Activated T-cell treated with anti-CD3 and anti-CD28 coated beads, Interleukin-2, amount 50 U/mL, for 4 hours (primary cell): ENCODE measurements at regions not wholly inside any gene's neighbourhood (a gene's known extent, or its start where the extent isn't known, plus 50 kb on each side); places are given as distances from the start of the nearest gene placed in this dataset.
"Not testable (repeated sequence)": the region's sequence is repeated elsewhere in the genome, so short reads cannot be mapped to it uniquely, and the experiment has no call there.

Source experiments
- ATAC-seq, 2 donors: fragments of 200-7000 bp; cut with Tn5 transposase; one replicate each; pipeline ENCODE4 v1.10.0; 2021
- DNase-seq: peaks from one replicate; pipeline ENCODE4 v3.0.0-alpha.2; 2020
- H3K27me3 Mint-ChIP-seq: one replicate; pipeline ENCODE4 v1.8.0; 2021; ENCODE audit warnings: low read depth, mixed read lengths
- H3K36me3 Mint-ChIP-seq: one replicate; pipeline ENCODE4 v1.8.0; 2022; ENCODE audit warnings: mixed read lengths; ENCODE audit not compliant: insufficient read depth
- H3K4me1 Mint-ChIP-seq: one replicate; pipeline ENCODE4 v1.8.0; 2021; ENCODE audit warnings: low read depth, mixed read lengths
- H3K4me3 Mint-ChIP-seq: one replicate; pipeline ENCODE4 v1.8.0; 2021; ENCODE audit warnings: mild to moderate bottlenecking, moderate library complexity, mixed read lengths
- H3K9me3 Mint-ChIP-seq: one replicate; pipeline ENCODE4 v1.8.0; 2021; ENCODE audit warnings: mixed read lengths

GRCh38 chr3:6704817-6705216 is 156.1 kb upstream of the GRM7 start:
- DNase-seq, H3K4me3 Mint-ChIP-seq, H3K27me3 Mint-ChIP-seq, H3K9me3 Mint-ChIP-seq, H3K4me1 Mint-ChIP-seq, ATAC-seq, H3K36me3 Mint-ChIP-seq: not testable (repeated sequence)

- no peaks in the 10 kb centered on the region for H3K27me3 Mint-ChIP-seq
- DNase-seq (no peak), ATAC-seq (no peak)
- H3K4me1 Mint-ChIP-seq = no peaks in the 10 kb centered on the region
- no peak overlapping the region for H3K4me3 Mint-ChIP-seq
- no peaks in the 10 kb centered on the region for H3K36me3 Mint-ChIP-seq
- H3K9me3 Mint-ChIP-seq = peaks cover 7% of the 10 kb centered on the region
Observed at GRCh38 chr3:6706777-6707176, 154.1 kb upstream of the GRM7 start.

- ATAC-seq (no peak), DNase-seq (no peak)
- Mint-ChIP-seq H3K9me3 (peaks cover 7% of the 10 kb centered on the region), H3K4me1 (no peaks in the 10 kb centered on the region), H3K4me3 (no peak overlapping the region), H3K36me3 (no peaks in the 10 kb centered on the region), H3K27me3 (no peaks in the 10 kb centered on the region)
Observed at GRCh38 chr3:6709178-6709577, 151.7 kb upstream of the GRM7 start.

GRCh38 chr3:6714962-6715361 is 146.0 kb upstream of the GRM7 start:
- no peaks in the 10 kb centered on the region for H3K4me1 Mint-ChIP-seq
- peaks cover 3% of the 10 kb centered on the region for H3K9me3 Mint-ChIP-seq
- DNase-seq (no peak), ATAC-seq (no peak)
- H3K27me3 Mint-ChIP-seq = no peaks in the 10 kb centered on the region
- no peaks in the 10 kb centered on the region for H3K36me3 Mint-ChIP-seq
- no peak overlapping the region for H3K4me3 Mint-ChIP-seq

GRCh38 chr3:6716420-6716819 is 144.5 kb upstream of the GRM7 start:
- no peak overlapping the region for H3K4me3 Mint-ChIP-seq
- ATAC-seq (no peak), DNase-seq (no peak)
- H3K36me3 Mint-ChIP-seq = no peaks in the 10 kb centered on the region
- H3K27me3 Mint-ChIP-seq = no peaks in the 10 kb centered on the region
- peaks cover 3% of the 10 kb centered on the region for H3K9me3 Mint-ChIP-seq
- no peaks in the 10 kb centered on the region for H3K4me1 Mint-ChIP-seq

GRCh38 chr3:6717026-6717943 is 143.6 kb upstream of the GRM7 start:
- Mint-ChIP-seq H3K9me3 (peaks cover 3% of the 10 kb centered on the region), H3K4me3 (no peak overlapping the region), H3K36me3 (no peaks in the 10 kb centered on the region), H3K4me1 (no peaks in the 10 kb centered on the region), H3K27me3 (no peaks in the 10 kb centered on the region)
- no peak for DNase-seq
- ATAC-seq = no peak

- Mint-ChIP-seq H3K27me3 (no peaks in the 10 kb centered on the region), H3K4me3 (no peak overlapping the region), H3K9me3 (no peaks in the 10 kb centered on the region), H3K4me1 (no peaks in the 10 kb centered on the region), H3K36me3 (no peaks in the 10 kb centered on the region)
- DNase-seq = no peak
- no peak for ATAC-seq
Observed at GRCh38 chr3:6719999-6720398, 140.9 kb upstream of the GRM7 start.

- H3K9me3 Mint-ChIP-seq = no peaks in the 10 kb centered on the region
- H3K36me3 Mint-ChIP-seq = no peaks in the 10 kb centered on the region
- H3K4me1 Mint-ChIP-seq = no peaks in the 10 kb centered on the region
- no peak overlapping the region for H3K4me3 Mint-ChIP-seq
- ATAC-seq (no peak), DNase-seq (no peak)
- H3K27me3 Mint-ChIP-seq = no peaks in the 10 kb centered on the region
Observed at GRCh38 chr3:6721491-6721890, 139.4 kb upstream of the GRM7 start.

GRCh38 chr3:6723205-6723604 is 137.7 kb upstream of the GRM7 start:
- H3K27me3 Mint-ChIP-seq = no peaks in the 10 kb centered on the region
- no peak for DNase-seq
- no peak overlapping the region for H3K4me3 Mint-ChIP-seq
- H3K4me1 Mint-ChIP-seq = no peaks in the 10 kb centered on the region
- H3K36me3 Mint-ChIP-seq = no peaks in the 10 kb centered on the region
- no peak for ATAC-seq
- H3K9me3 Mint-ChIP-seq = peaks cover 4% of the 10 kb centered on the region

GRCh38 chr3:6726811-6727210 is 134.1 kb upstream of the GRM7 start:
- DNase-seq (no peak), ATAC-seq (no peak)
- peaks cover 9% of the 10 kb centered on the region for H3K9me3 Mint-ChIP-seq
- H3K4me3 Mint-ChIP-seq = no peak overlapping the region
- no peaks in the 10 kb centered on the region for H3K4me1 Mint-ChIP-seq
- no peaks in the 10 kb centered on the region for H3K36me3 Mint-ChIP-seq
- H3K27me3 Mint-ChIP-seq = no peaks in the 10 kb centered on the region

GRCh38 chr3:6732807-6733206 is 128.1 kb upstream of the GRM7 start:
- H3K4me1 Mint-ChIP-seq = no peaks in the 10 kb centered on the region
- ATAC-seq (no peak), DNase-seq (no peak)
- H3K27me3 Mint-ChIP-seq = no peaks in the 10 kb centered on the region
- H3K4me3 Mint-ChIP-seq = no peak overlapping the region
- H3K36me3 Mint-ChIP-seq = no peaks in the 10 kb centered on the region
- H3K9me3 Mint-ChIP-seq = peaks cover 9% of the 10 kb centered on the region

GRCh38 chr3:6733699-6734394 is 127.1 kb upstream of the GRM7 start:
- no peak for DNase-seq
- ATAC-seq = no peak

GRCh38 chr3:6734395-6734746 is 126.5 kb upstream of the GRM7 start:
- Mint-ChIP-seq H3K4me3 (no peak overlapping the region), H3K9me3 (peaks cover 8% of the 10 kb centered on the region), H3K4me1 (no peaks in the 10 kb centered on the region), H3K27me3 (no peaks in the 10 kb centered on the region), H3K36me3 (no peaks in the 10 kb centered on the region)
- no peak for ATAC-seq
- DNase-seq = no peak

More at GRCh38 chr3:6733699-6734394, 127.1 kb upstream of the GRM7 start:
- no peaks in the 10 kb centered on the region for H3K36me3 Mint-ChIP-seq
- H3K4me1 Mint-ChIP-seq = no peaks in the 10 kb centered on the region
- H3K27me3 Mint-ChIP-seq = no peaks in the 10 kb centered on the region
- no peak overlapping the region for H3K4me3 Mint-ChIP-seq
- H3K9me3 Mint-ChIP-seq = peaks cover 9% of the 10 kb centered on the region

GRCh38 chr3:6736836-6737629 is 123.9 kb upstream of the GRM7 start:
- H3K27me3 Mint-ChIP-seq = no peaks in the 10 kb centered on the region
- DNase-seq (no peak), ATAC-seq (no peak)
- no peaks in the 10 kb centered on the region for H3K4me1 Mint-ChIP-seq
- peaks cover 4% of the 10 kb centered on the region for H3K9me3 Mint-ChIP-seq
- H3K4me3 Mint-ChIP-seq = no peak overlapping the region
- no peaks in the 10 kb centered on the region for H3K36me3 Mint-ChIP-seq
